C4-2B (cell line): ENCODE measurements at regions not wholly inside any gene's neighbourhood (a gene's known extent, or its start where the extent isn't known, plus 50 kb on each side); places are given as distances from the start of the nearest gene placed in this dataset.

ENCODE experiments used
- CTCF ChIP-seq: fragments of 450-650 bp; conservative IDR thresholded peaks from 2 replicates; pipeline ENCODE4 v1.5.1; 2017; ENCODE audit warnings: mild to moderate bottlenecking
- ZFX ChIP-seq: fragments of 450-650 bp; IDR thresholded peaks from 2 replicates; pipeline ENCODE4 v1.6.1; 2017

GRCh38 chr20:39412091-39412490 is 449.9 kb downstream of the DHX35 start:
- no peak for TF ChIP-seq CTCF
- TF ChIP-seq ZFX = no peak
